ENCODE measurements at regions not wholly inside any gene's neighbourhood (a gene's known extent, or its start where the extent isn't known, plus 50 kb on each side); places are given as distances from the start of the nearest gene placed in this dataset.

- Histone ChIP-seq H3K9me3 (no peaks in the 10 kb centered on the region), H3K4me1 (peaks cover 32 to 48% (median 41%) of the 10 kb centered on the region in 3 donors), H3K4me3 (no peak overlapping the region), H3K36me3 (no peaks in the 10 kb centered on the region), H3K27ac (no peak overlapping the region), H3K27me3 (peaks cover 18 to 98% (median 35%) of the 10 kb centered on the region in 4 donors)
- no peak for DNase-seq
- TF ChIP-seq POLR2A (IDR thresholded peaks at IDR 0.05) = no peak
- TF ChIP-seq CTCF (IDR thresholded peaks at IDR 0.05) = no peak
- intact Hi-C loops (cut with DNase I) = no loop called here
- whole genome bisulfite sequencing, 2 donors = 60 to 63% methylated on average over 3 of the region's 3 CpGs
These were observed 241.1 kb upstream of the TOPAZ1 start for GRCh38 chr3:44000586-44000985.

- Histone ChIP-seq H3K4me3 (no peak overlapping the region), H3K9me3 (no peaks in the 10 kb centered on the region), H3K27me3 (peaks cover 14 to 93% (median 32%) of the 10 kb centered on the region in 4 donors), H3K27ac (no peak overlapping the region), H3K36me3 (no peaks in the 10 kb centered on the region), H3K4me1 (peaks cover 28 to 43% (median 36%) of the 10 kb centered on the region in 3 donors)
- no peak for DNase-seq
- WGBS, 2 donors = 49 to 51% methylated on average over 3 of the region's 3 CpGs
- TF ChIP-seq POLR2A (IDR thresholded peaks at IDR 0.05) (no peak), CTCF (IDR thresholded peaks at IDR 0.05) (no peak)
- intact Hi-C loops (cut with DNase I) = no loop called here
These were observed 240.6 kb upstream of the TOPAZ1 start for GRCh38 chr3:44001072-44001471.

- peaks cover 1 to 81% (median 14%) of the 10 kb centered on the region in 4 donors for H3K27me3 ChIP-seq
- no peak overlapping the region for H3K4me3 ChIP-seq
- no peak for DNase-seq
- WGBS, 2 donors = 67 to 73% methylated on average over 6 of the region's 6 CpGs
- TF ChIP-seq CTCF (IDR thresholded peaks at IDR 0.05) = no peak
- intact Hi-C loops (cut with DNase I) = no loop called here
- no peak overlapping the region for H3K27ac ChIP-seq
- no peaks in the 10 kb centered on the region for H3K36me3 ChIP-seq
- H3K9me3 ChIP-seq = no peaks in the 10 kb centered on the region
- H3K4me1 ChIP-seq = peaks cover 3 to 16% (median 11%) of the 10 kb centered on the region in 3 donors
These were observed 237.9 kb upstream of the TOPAZ1 start for GRCh38 chr3:44003801-44004200.

- Histone ChIP-seq H3K4me1 (no peaks in the 10 kb centered on the region), H3K9me3 (no peaks in the 10 kb centered on the region), H3K27ac (no peak overlapping the region), H3K4me3 (no peak overlapping the region), H3K36me3 (no peaks in the 10 kb centered on the region), H3K27me3 (peaks cover 0 to 51% (median 3%) of the 10 kb centered on the region in 4 donors)
- DNase-seq = no peak
- no peak for TF ChIP-seq CTCF (IDR thresholded peaks at IDR 0.05)
- no peak for TF ChIP-seq POLR2A (IDR thresholded peaks at IDR 0.05)
- WGBS, 2 donors = 81 to 92% methylated on average over 10 of the region's 10 CpGs
- intact Hi-C loops (cut with DNase I) = no loop called here
These were observed 230.0 kb upstream of the TOPAZ1 start for GRCh38 chr3:44011680-44012079.

GRCh38 chr3:44012160-44012899 lies 229.4 kb upstream of the TOPAZ1 start:
- TF ChIP-seq POLR2A (IDR thresholded peaks at IDR 0.05) (no peak), CTCF (IDR thresholded peaks at IDR 0.05) (no peak)
- WGBS, 2 donors = 89 to 93% methylated on average over 13 of the region's 13 CpGs
- Histone ChIP-seq H3K4me1 (no peaks in the 10 kb centered on the region), H3K36me3 (no peaks in the 10 kb centered on the region), H3K27ac (no peak overlapping the region), H3K9me3 (no peaks in the 10 kb centered on the region), H3K27me3 (peaks cover 0 to 50% (median 3%) of the 10 kb centered on the region in 4 donors), H3K4me3 (no peak overlapping the region)
- no peak for DNase-seq
- intact Hi-C loops (cut with DNase I) = no loop called here
